Smooth muscle cell (in vitro differentiated cells): ENCODE measurements at regions not wholly inside any gene's neighbourhood (a gene's known extent, or its start where the extent isn't known, plus 50 kb on each side); places are given as distances from the start of the nearest gene placed in this dataset.

Experiments
- DNase-seq: peaks from one replicate; lab custom pipeline; 2025; ENCODE audit not compliant: unreplicated experiment; lab: John Stamatoyannopoulos, UW
- H2AFZ ChIP-seq: fragments of 200-600 bp; sonication (generic); 2 replicates; pipeline ENCODE4 v1.6.0; 2016; ENCODE audit warnings: antibody characterized with exemption, low read depth, mild to moderate bottlenecking
- H3F3A ChIP-seq: fragments of 200-600 bp; sonication (generic); 2 replicates; pipeline ENCODE4 v1.6.0; 2017; ENCODE audit warnings: antibody characterized with exemption, low read depth
- H3K27ac ChIP-seq: fragments of 200-600 bp; sonication (generic); 2 replicates; pipeline ENCODE4 v1.5.1; 2016; ENCODE audit warnings: low read depth, mild to moderate bottlenecking
- H3K27me3 ChIP-seq: fragments of 200-600 bp; sonication (generic); 2 replicates; pipeline ENCODE4 v1.6.1; 2016; ENCODE audit warnings: low read depth, mild to moderate bottlenecking
- H3K36me3 ChIP-seq: fragments of 200-600 bp; sonication (generic); 2 replicates; pipeline ENCODE4 v1.5.1; 2016; ENCODE audit warnings: low read depth
- H3K4me1 ChIP-seq: fragments of 200-600 bp; sonication (generic); 2 replicates; pipeline ENCODE4 v1.5.1; 2016; ENCODE audit warnings: low read depth
- H3K4me2 ChIP-seq: fragments of 200-600 bp; sonication (generic); 2 replicates; pipeline ENCODE4 v1.6.0; 2016; ENCODE audit warnings: mild to moderate bottlenecking
- H3K4me3 ChIP-seq: fragments of 200-600 bp; sonication (generic); 2 replicates; pipeline ENCODE4 v1.5.1; 2016; ENCODE audit warnings: mild to moderate bottlenecking
- H3K79me2 ChIP-seq: fragments of 200-600 bp; sonication (generic); 2 replicates; pipeline ENCODE4 v1.6.0; 2016; ENCODE audit warnings: low read depth, mild to moderate bottlenecking
- H3K9ac ChIP-seq: fragments of 200-600 bp; sonication (generic); 2 replicates; pipeline ENCODE4 v1.6.0; 2016; ENCODE audit warnings: low read depth
- H3K9me3 ChIP-seq: fragments of 200-600 bp; sonication (generic); replicated peaks from 2 replicates; pipeline ENCODE4 v1.5.1; 2016; ENCODE audit warnings: low read depth
- H4K20me1 ChIP-seq: fragments of 200-600 bp; sonication (generic); 2 replicates; pipeline ENCODE4 v1.6.0; 2016; ENCODE audit warnings: low read depth
- CTCF ChIP-seq: fragments of 200-600 bp; sonication (generic); IDR thresholded peaks from 2 replicates; pipeline ENCODE4 v1.5.1; 2017; ENCODE audit warnings: borderline replicate concordance, mild to moderate bottlenecking, antibody characterized with exemption; ENCODE audit not compliant: insufficient read depth, poor library complexity, severe bottlenecking
- WGBS: methylation state at CpG from one replicate; pipeline ENCODE4 v1.1.7; 2016; ENCODE audit warnings: low lambda C conversion rate; 5-methylcytosine and 5-hydroxymethylcytosine counted together

- no peaks in the 10 kb centered on the region for H4K20me1 ChIP-seq
- TF ChIP-seq CTCF: no peak
- no peaks in the 10 kb centered on the region for H3K9me3 ChIP-seq
- WGBS: 88% methylated on average over 2 of the region's 2 CpGs
- no peak overlapping the region for H3K9ac ChIP-seq
- no peak overlapping the region for H2AFZ ChIP-seq
- no peak overlapping the region for H3K4me2 ChIP-seq
- H3K4me1 ChIP-seq: no peaks in the 10 kb centered on the region
- H3K27me3 ChIP-seq: no peaks in the 10 kb centered on the region
- H3K27ac ChIP-seq: no peak overlapping the region
- H3K79me2 ChIP-seq: no peaks in the 10 kb centered on the region
- no peak overlapping the region for H3K4me3 ChIP-seq
- no peaks in the 10 kb centered on the region for H3F3A ChIP-seq
- DNase-seq: no peak
- no peaks in the 10 kb centered on the region for H3K36me3 ChIP-seq
These were observed 133.6 kb upstream of the VWC2 start for GRCh38 chr7:49639808-49640207.

- no peaks in the 10 kb centered on the region for H3K9me3 ChIP-seq
- 83% methylated on average over 5 of the region's 5 CpGs for WGBS
- H2AFZ ChIP-seq: no peak overlapping the region
- H3K27ac ChIP-seq: no peak overlapping the region
- H4K20me1 ChIP-seq: no peaks in the 10 kb centered on the region
- H3K27me3 ChIP-seq: no peaks in the 10 kb centered on the region
- no peak overlapping the region for H3K4me2 ChIP-seq
- no peak overlapping the region for H3K9ac ChIP-seq
- no peaks in the 10 kb centered on the region for H3K79me2 ChIP-seq
- H3K4me1 ChIP-seq: no peaks in the 10 kb centered on the region
- H3F3A ChIP-seq: no peaks in the 10 kb centered on the region
- H3K36me3 ChIP-seq: no peaks in the 10 kb centered on the region
- H3K4me3 ChIP-seq: no peak overlapping the region
- no peak for DNase-seq
- TF ChIP-seq CTCF: no peak
These were observed 130.1 kb upstream of the VWC2 start for GRCh38 chr7:49643321-49643720.

GRCh38 chr7:49643736-49644135 is 129.7 kb upstream of the VWC2 start:
- no peak overlapping the region for H2AFZ ChIP-seq
- no peak for TF ChIP-seq CTCF
- H4K20me1 ChIP-seq: no peaks in the 10 kb centered on the region
- H3F3A ChIP-seq: no peaks in the 10 kb centered on the region
- H3K36me3 ChIP-seq: no peaks in the 10 kb centered on the region
- no peak overlapping the region for H3K4me2 ChIP-seq
- H3K9ac ChIP-seq: no peak overlapping the region
- no peak overlapping the region for H3K4me3 ChIP-seq
- H3K9me3 ChIP-seq: no peaks in the 10 kb centered on the region
- H3K4me1 ChIP-seq: no peaks in the 10 kb centered on the region
- no peaks in the 10 kb centered on the region for H3K27me3 ChIP-seq
- 84% methylated on average over 4 of the region's 4 CpGs for WGBS
- no peak overlapping the region for H3K27ac ChIP-seq
- DNase-seq: no peak
- H3K79me2 ChIP-seq: no peaks in the 10 kb centered on the region

DNA sequence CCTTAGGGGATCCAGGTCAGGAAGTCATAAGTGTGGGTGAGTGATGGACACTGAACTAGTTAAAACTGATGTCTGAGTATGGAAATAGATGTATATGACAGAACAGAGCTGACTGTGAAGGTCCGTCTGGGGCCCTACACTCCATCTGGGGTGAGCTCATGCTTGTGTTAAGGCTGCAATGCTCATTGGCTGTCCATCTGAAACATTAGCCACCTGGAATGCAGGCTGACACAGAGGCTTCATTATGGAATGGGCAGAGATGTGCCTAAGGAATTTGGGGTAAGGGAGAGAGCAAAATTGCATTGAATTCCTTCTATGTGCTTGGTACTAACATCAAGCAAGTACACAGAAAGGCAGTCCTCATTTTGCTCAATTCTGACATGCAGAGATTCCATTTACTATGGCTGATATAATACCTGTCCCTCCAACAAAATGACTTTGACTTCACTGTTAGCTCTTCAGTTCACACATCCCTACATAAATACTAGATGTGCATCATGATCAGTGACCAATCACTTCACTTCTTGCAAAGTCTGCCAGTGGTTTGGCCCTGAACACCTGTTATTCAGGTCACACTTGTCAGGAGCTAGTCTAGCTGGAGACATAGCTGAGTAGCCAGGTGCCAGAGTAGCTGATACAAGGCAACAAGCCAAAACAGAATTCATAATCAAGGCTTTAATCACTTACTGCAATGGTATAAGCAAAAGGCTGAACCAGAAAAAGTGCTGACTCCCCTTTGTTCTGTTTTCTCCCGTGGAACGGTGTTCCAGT is 128.9 kb upstream of the VWC2 start:
- H4K20me1 ChIP-seq: no peaks in the 10 kb centered on the region
- H3K4me2 ChIP-seq: no peak overlapping the region
- no peak overlapping the region for H3K9ac ChIP-seq
- no peaks in the 10 kb centered on the region for H3K36me3 ChIP-seq
- DNase-seq: no peak
- H3K9me3 ChIP-seq: no peaks in the 10 kb centered on the region
- no peaks in the 10 kb centered on the region for H3K4me1 ChIP-seq
- no peak overlapping the region for H3K27ac ChIP-seq
- no peak overlapping the region for H3K4me3 ChIP-seq
- 77% methylated on average over 3 of the region's 3 CpGs for WGBS
- no peaks in the 10 kb centered on the region for H3F3A ChIP-seq
- no peaks in the 10 kb centered on the region for H3K79me2 ChIP-seq
- no peak overlapping the region for H2AFZ ChIP-seq
- no peaks in the 10 kb centered on the region for H3K27me3 ChIP-seq
- no peak for TF ChIP-seq CTCF
